Common myeloid progenitor, CD34-positive (primary cell): ENCODE measurements at regions not wholly inside any gene's neighbourhood (a gene's known extent, or its start where the extent isn't known, plus 50 kb on each side); places are given as distances from the start of the nearest gene placed in this dataset.
"Not testable (repeated sequence)": the region's sequence is repeated elsewhere in the genome, so short reads cannot be mapped to it uniquely, and the experiment has no call there.

ENCODE experiments used
- CTCF ChIA-PET: fragments of 350-600 bp; sonication (Branson Sonifier 250); formaldehyde crosslinking; loops from one replicate; lab custom pipeline; 2021; ENCODE audit warnings: antibody characterized with exemption; lab: Charles Lee
- POLR2A ChIA-PET: fragments of 350-600 bp; sonication (Branson Sonifier 250); formaldehyde crosslinking; loops from one replicate; lab custom pipeline; 2021; ENCODE audit warnings: antibody characterized with exemption; lab: Charles Lee
- DNase-seq, 3 donors: peaks; one replicate each; pipeline versions ENCODE4 v3.0.0 to v3.0.0-alpha.2; 2013
- H3K27ac ChIP-seq, 2 experiments: 1 replicate in 1 of 2; 2 replicates in 1 of 2; pipeline ENCODE4 v1.7.0; 2013; ENCODE audit warnings: inconsistent platforms in 2 of 2, low read length in 2 of 2, mild to moderate bottlenecking in 2 of 2, low read depth in 1 of 2, moderate library complexity in 1 of 2; ENCODE audit not compliant: severe bottlenecking in 2 of 2, insufficient read depth in 1 of 2, poor library complexity in 1 of 2
- H3K27me3 ChIP-seq, 5 experiments: replicated peaks in 2 of 5; 1 replicate in 3 of 5; 2 replicates in 2 of 5; pipeline versions ENCODE4 v1.6.1 to v1.7.0; 2013; ENCODE audit warnings: low read length in 4 of 5, mild to moderate bottlenecking in 2 of 5, moderate library complexity in 2 of 5, inconsistent platforms in 1 of 5; ENCODE audit not compliant: insufficient read depth in 5 of 5, control insufficient read depth in 4 of 5
- H3K36me3 ChIP-seq, 4 experiments: 1 replicate in 2 of 4; 2 replicates in 2 of 4; pipeline versions ENCODE4 v1.6.1 to v1.7.0; 2013; ENCODE audit warnings: low read length in 3 of 4, control low read depth in 1 of 4, mild to moderate bottlenecking in 1 of 4; ENCODE audit not compliant: control insufficient read depth in 4 of 4, insufficient read depth in 4 of 4
- H3K4me1 ChIP-seq, 4 experiments: 1 replicate in 3 of 4; 2 replicates in 1 of 4; pipeline versions ENCODE4 v1.6.1 to v1.7.1; 2013; ENCODE audit warnings: low read length in 3 of 4, mild to moderate bottlenecking in 3 of 4, control low read depth in 1 of 4, inconsistent platforms in 1 of 4, moderate library complexity in 1 of 4; ENCODE audit not compliant: control insufficient read depth in 4 of 4, insufficient read depth in 4 of 4; ENCODE audit errors: control extremely low read depth in 1 of 4
- H3K4me3 ChIP-seq, 7 experiments: 1 replicate in 4 of 7; 2 replicates in 3 of 7; pipeline versions ENCODE4 v1.5.1 to v1.7.0; 2013; ENCODE audit warnings: mild to moderate bottlenecking in 7 of 7, low read length in 6 of 7, moderate library complexity in 6 of 7, inconsistent platforms in 2 of 7, low read depth in 2 of 7, control low read depth in 1 of 7; ENCODE audit not compliant: insufficient read depth in 4 of 7, control insufficient read depth in 1 of 7; ENCODE audit errors: extremely low read depth in 1 of 7
- H3K9me3 ChIP-seq, 5 experiments: 1 replicate in 4 of 5; 2 replicates in 1 of 5; pipeline versions ENCODE4 v1.6.1 to v1.7.1; 2013; ENCODE audit warnings: low read length in 4 of 5, mild to moderate bottlenecking in 2 of 5, inconsistent platforms in 1 of 5, low read depth in 1 of 5, moderate library complexity in 1 of 5; ENCODE audit not compliant: control insufficient read depth in 4 of 5, insufficient read depth in 2 of 5; ENCODE audit errors: control extremely low read depth in 1 of 5
- WGBS: methylation state at CpG from one replicate; pipeline ENCODE4 v1.1.5; 2013; ENCODE audit not compliant: insufficient coverage; 5-methylcytosine and 5-hydroxymethylcytosine counted together

DNA sequence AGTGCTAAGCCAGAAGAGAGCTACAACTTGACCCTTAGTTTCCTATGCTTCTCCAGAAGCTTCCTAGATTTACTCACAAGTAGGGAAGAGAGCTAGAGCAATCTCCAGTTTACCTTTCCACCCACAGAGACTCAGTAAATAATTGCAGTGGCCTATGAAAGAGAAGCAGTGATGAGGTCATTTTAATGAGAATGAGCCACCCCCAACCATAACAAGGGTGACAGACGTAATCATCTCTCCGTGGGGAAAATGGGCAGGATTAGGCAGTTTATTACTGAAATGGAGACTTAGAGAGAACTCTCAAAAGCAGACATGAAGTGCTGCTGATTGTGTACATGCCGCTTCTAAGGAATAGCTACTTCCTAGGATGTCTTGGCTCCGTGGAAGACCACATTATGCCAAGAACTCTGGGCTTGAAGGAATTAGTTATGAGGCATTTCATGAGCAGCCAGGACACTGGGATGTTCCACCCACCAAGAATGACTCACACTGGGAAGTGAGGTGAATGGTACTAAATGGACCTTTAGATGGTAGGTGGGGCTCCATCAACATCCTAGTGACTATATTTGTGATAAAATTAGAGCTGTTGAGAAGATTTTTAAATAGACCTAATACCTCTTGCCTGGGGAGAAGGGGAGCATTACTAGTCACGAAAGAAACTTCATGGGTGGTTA, 160.9 kb downstream of the EDEM1 start:
- Histone ChIP-seq H3K27me3 (no peaks in the 10 kb centered on the region), H3K36me3 (no peaks in the 10 kb centered on the region), H3K9me3 (peaks cover 0 to 6% (median 0%) of the 10 kb centered on the region in 5 experiments), H3K4me1 (no peaks in the 10 kb centered on the region), H3K27ac (no peak overlapping the region), H3K4me3 (no peak overlapping the region)
- WGBS: 100% methylated on average over 5 of the region's 5 CpGs
- no peak for DNase-seq
- CTCF ChIA-PET: no interaction called here
- POLR2A ChIA-PET: no interaction called here

- Histone ChIP-seq H3K4me1 (no peaks in the 10 kb centered on the region), H3K9me3 (peaks cover 0 to 6% (median 0%) of the 10 kb centered on the region in 5 experiments), H3K4me3 (no peak overlapping the region), H3K27ac (no peak overlapping the region), H3K36me3 (no peaks in the 10 kb centered on the region), H3K27me3 (no peaks in the 10 kb centered on the region)
- ChIA-PET POLR2A (no interaction called here), CTCF (no interaction called here)
- peak in 2 of 3 donors; percentile 5 to 11 for DNase-seq
- WGBS: 100% methylated on average over 1 of the region's 2 CpGs
Measured at GRCh38 chr3:5349343-5349742, 161.8 kb downstream of the EDEM1 start.

DNA sequence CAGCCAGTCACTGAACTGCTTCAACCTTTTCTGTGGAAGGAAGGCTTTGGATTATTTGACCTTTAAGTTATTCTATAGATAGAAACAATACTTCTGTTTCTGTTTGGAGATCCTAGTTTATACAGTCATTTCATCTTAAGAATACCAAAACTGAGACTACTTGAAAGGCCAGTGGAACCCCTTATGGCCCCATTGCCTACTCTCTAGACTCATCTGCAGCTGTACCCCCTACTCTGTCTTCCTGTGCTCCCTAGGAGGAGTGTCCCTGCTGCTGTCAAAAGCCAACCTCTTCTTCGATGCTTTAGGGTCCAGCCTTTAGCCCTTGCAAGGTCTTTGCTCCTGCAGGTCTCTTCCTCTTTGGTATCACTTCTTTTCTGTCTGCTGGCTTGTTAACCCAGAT, 169.6 kb downstream of the EDEM1 start:
- no peak overlapping the region for H3K27ac ChIP-seq
- no peak overlapping the region for H3K4me3 ChIP-seq
- 100% methylated on average over 1 of the region's 1 CpG for WGBS
- no peaks in the 10 kb centered on the region for H3K36me3 ChIP-seq
- POLR2A ChIA-PET: no interaction called here
- H3K4me1 ChIP-seq: no peaks in the 10 kb centered on the region
- peaks cover 0 to 20% (median 3%) of the 10 kb centered on the region in 5 experiments for H3K9me3 ChIP-seq
- no peak for DNase-seq
- CTCF ChIA-PET: no interaction called here
- no peaks in the 10 kb centered on the region for H3K27me3 ChIP-seq

- H3K36me3 ChIP-seq: no peaks in the 10 kb centered on the region
- H3K27me3 ChIP-seq: no peaks in the 10 kb centered on the region
- no peak for DNase-seq
- no peak overlapping the region for H3K4me3 ChIP-seq
- ChIA-PET CTCF (no interaction called here), POLR2A (no interaction called here)
- H3K9me3 ChIP-seq: peaks cover 0 to 20% (median 3%) of the 10 kb centered on the region in 5 experiments
- WGBS: no CpG with 5 or more reads among the region's 1 CpG
- H3K27ac ChIP-seq: no peak overlapping the region
- no peaks in the 10 kb centered on the region for H3K4me1 ChIP-seq
Measured at GRCh38 chr3:5358911-5359310, 171.4 kb downstream of the EDEM1 start.

GRCh38 chr3:5360453-5360852, 172.9 kb downstream of the EDEM1 start:
- 96% methylated on average over 3 of the region's 3 CpGs for WGBS
- DNase-seq: no peak
- H3K27me3 ChIP-seq: no peaks in the 10 kb centered on the region
- CTCF ChIA-PET: no interaction called here
- POLR2A ChIA-PET: no interaction called here
- H3K4me3 ChIP-seq: no peak overlapping the region
- no peak overlapping the region for H3K27ac ChIP-seq
- peaks cover 0 to 20% (median 3%) of the 10 kb centered on the region in 5 experiments for H3K9me3 ChIP-seq
- no peaks in the 10 kb centered on the region for H3K36me3 ChIP-seq
- H3K4me1 ChIP-seq: no peaks in the 10 kb centered on the region

- no peak for DNase-seq
- peaks cover 0 to 4% (median 2%) of the 10 kb centered on the region in 5 experiments for H3K9me3 ChIP-seq
- H3K27ac ChIP-seq: no peak overlapping the region
- ChIA-PET POLR2A (no interaction called here), CTCF (no interaction called here)
- no peak overlapping the region for H3K4me3 ChIP-seq
- no peaks in the 10 kb centered on the region for H3K27me3 ChIP-seq
- H3K36me3 ChIP-seq: no peaks in the 10 kb centered on the region
- no peaks in the 10 kb centered on the region for H3K4me1 ChIP-seq
Measured at GRCh38 chr3:5366746-5367145, 179.2 kb downstream of the EDEM1 start.

- H3K36me3 ChIP-seq, DNase-seq, POLR2A ChIA-PET, H3K27me3 ChIP-seq, H3K4me1 ChIP-seq, H3K4me3 ChIP-seq, H3K9me3 ChIP-seq, CTCF ChIA-PET, H3K27ac ChIP-seq: not testable (repeated sequence)
- WGBS: no CpG with 5 or more reads among the region's 2 CpGs
Measured at GRCh38 chr3:5371555-5371954, 184.0 kb downstream of the EDEM1 start.
